RWPE2 (cell line): ENCODE measurements at regions not wholly inside any gene's neighbourhood (a gene's known extent, or its start where the extent isn't known, plus 50 kb on each side); places are given as distances from the start of the nearest gene placed in this dataset.
A peak's percentile ranks its signal among the peaks of the same experiment; 100 is the strongest.

Experiments used
- ATAC-seq: fragments of 200-7000 bp; cut with Tn5 transposase; 3 replicates; pipeline ENCODE4 v1.9.1; 2021; ENCODE audit warnings: low read depth
- DNase-seq: peaks from one replicate; pipeline ENCODE4 v3.0.0-alpha.2; 2020; ENCODE audit warnings: low spot score
- H3K27ac ChIP-seq: fragments of 450-650 bp; 2 replicates; pipeline ENCODE4 v1.5.1; 2017; ENCODE audit warnings: mild to moderate bottlenecking; ENCODE audit not compliant: poor library complexity, severe bottlenecking
- H3K27me3 ChIP-seq: fragments of 250-450 bp; sonication (Bioruptor Pico); 2 replicates; pipeline ENCODE4 v1.5.1; 2021; ENCODE audit warnings: mild to moderate bottlenecking, moderate library complexity; ENCODE audit not compliant: insufficient read depth, poor library complexity, severe bottlenecking
- H3K36me3 ChIP-seq: fragments of 250-450 bp; sonication (Bioruptor Pico); 2 replicates; pipeline ENCODE4 v1.5.1; 2020; ENCODE audit warnings: low read depth, mild to moderate bottlenecking, moderate library complexity
- H3K4me1 ChIP-seq: fragments of 250-450 bp; sonication (Bioruptor Pico); 2 replicates; pipeline ENCODE4 v1.5.1; 2021; ENCODE audit warnings: mild to moderate bottlenecking, moderate library complexity; ENCODE audit not compliant: insufficient read depth, poor library complexity, severe bottlenecking
- H3K4me3 ChIP-seq: fragments of 250-450 bp; sonication (Bioruptor Pico); 2 replicates; pipeline ENCODE4 v1.5.1; 2021; ENCODE audit warnings: mild to moderate bottlenecking, moderate library complexity; ENCODE audit not compliant: severe bottlenecking
- H3K9me3 ChIP-seq: fragments of 250-450 bp; sonication (Bioruptor Pico); 2 replicates; pipeline ENCODE4 v1.5.1; 2021; ENCODE audit warnings: mild to moderate bottlenecking, moderate library complexity; ENCODE audit not compliant: severe bottlenecking
- CTCF ChIP-seq: fragments of 450-650 bp; IDR thresholded peaks from one replicate; pipeline ENCODE4 v1.5.1; 2017; ENCODE audit warnings: mild to moderate bottlenecking, moderate library complexity; ENCODE audit not compliant: poor library complexity, severe bottlenecking

DNA sequence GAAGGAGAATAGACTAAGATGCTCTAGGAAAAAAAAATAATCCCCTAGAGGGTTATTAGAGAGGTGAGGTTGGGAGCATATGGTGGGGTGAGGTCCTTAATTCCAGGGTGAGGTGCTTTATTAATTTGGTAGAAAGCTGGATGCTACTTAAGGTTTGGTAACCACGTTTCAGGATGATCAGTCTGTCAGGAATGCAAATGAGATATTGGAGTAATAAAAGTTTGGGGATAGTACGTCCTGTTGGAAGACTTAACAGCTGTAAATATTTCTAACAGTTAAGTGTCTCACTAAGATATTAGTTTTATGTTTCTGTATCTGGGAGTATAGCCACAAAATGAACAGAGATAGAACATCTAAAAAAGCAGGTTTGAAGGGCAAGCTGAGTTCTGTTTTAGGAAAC lies 578.9 kb downstream of the CETN3 start:
- ATAC-seq (no peak), DNase-seq (no peak)
- H3K4me3 ChIP-seq: no peak overlapping the region

DNA sequence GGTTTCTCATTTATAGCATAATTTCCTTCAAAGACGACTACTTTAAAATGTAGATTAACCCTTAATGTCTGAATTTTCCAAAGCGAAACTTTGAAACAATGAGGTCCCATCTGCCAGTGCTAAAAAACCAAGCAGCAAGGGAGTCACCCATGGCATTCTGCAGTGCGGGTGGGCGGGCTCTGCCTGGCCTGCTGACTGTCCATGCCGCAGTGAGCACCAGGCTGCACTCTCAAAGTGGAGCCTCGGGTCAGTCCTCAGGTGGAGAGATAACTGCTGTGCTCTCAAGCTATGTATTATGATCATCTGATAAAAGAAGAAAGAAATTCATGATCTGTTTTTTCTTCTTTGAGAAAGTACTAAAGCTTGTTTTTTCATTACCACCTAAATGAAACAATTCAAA lies 581.6 kb downstream of the CETN3 start:
- ATAC-seq (no peak), DNase-seq (no peak)

More for the DNA sequence above, 578.9 kb downstream of the CETN3 start:
- Histone ChIP-seq H3K27ac (no peak overlapping the region), H3K9me3 (no peaks in the 10 kb centered on the region), H3K4me1 (no peaks in the 10 kb centered on the region), H3K27me3 (peaks cover 9% of the 10 kb centered on the region), H3K36me3 (no peaks in the 10 kb centered on the region)
- TF ChIP-seq CTCF: no peak

GRCh38 chr5:89827359-89827758 lies 582.2 kb downstream of the CETN3 start:
- Histone ChIP-seq H3K4me1 (no peaks in the 10 kb centered on the region), H3K27ac (no peak overlapping the region), H3K27me3 (peaks cover 5% of the 10 kb centered on the region), H3K9me3 (no peaks in the 10 kb centered on the region), H3K4me3 (no peak overlapping the region), H3K36me3 (no peaks in the 10 kb centered on the region)
- ATAC-seq: peak; percentile 17; the same call in 1 of the 3 replicates
- DNase-seq: no peak
- no peak for TF ChIP-seq CTCF

More for the DNA sequence above, 581.6 kb downstream of the CETN3 start:
- Histone ChIP-seq H3K36me3 (no peaks in the 10 kb centered on the region), H3K27me3 (peaks cover 7% of the 10 kb centered on the region), H3K4me3 (no peak overlapping the region), H3K4me1 (no peaks in the 10 kb centered on the region), H3K9me3 (no peaks in the 10 kb centered on the region), H3K27ac (no peak overlapping the region)
- TF ChIP-seq CTCF: no peak

GRCh38 chr5:89826938-89827337 lies 582.6 kb downstream of the CETN3 start:
- H3K36me3 ChIP-seq: no peaks in the 10 kb centered on the region
- DNase-seq (no peak), ATAC-seq (no peak)
- H3K27me3 ChIP-seq: peaks cover 3% of the 10 kb centered on the region
- H3K9me3 ChIP-seq: no peaks in the 10 kb centered on the region
- H3K4me1 ChIP-seq: no peaks in the 10 kb centered on the region
- TF ChIP-seq CTCF: no peak
- no peak overlapping the region for H3K4me3 ChIP-seq
- no peak overlapping the region for H3K27ac ChIP-seq

DNA sequence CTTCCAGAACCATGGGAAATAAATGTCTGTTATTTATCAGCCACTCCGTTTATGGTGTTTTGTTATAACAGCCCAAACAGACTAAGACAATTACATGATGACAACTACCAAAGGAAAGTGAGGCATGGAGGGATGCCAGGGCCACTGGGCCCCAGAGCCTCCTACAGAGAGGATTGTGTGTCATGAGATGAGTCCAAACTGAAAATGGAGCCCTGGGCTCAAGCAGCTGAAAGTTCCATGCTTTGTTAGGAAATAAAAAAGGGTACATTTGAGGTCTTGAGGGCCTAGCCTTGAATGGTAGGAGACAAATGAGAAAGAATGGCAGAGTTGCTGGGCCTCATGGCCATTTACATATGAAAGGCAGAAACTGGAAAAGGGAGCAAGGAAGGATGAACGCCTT lies 586.5 kb downstream of the CETN3 start:
- no peaks in the 10 kb centered on the region for H3K36me3 ChIP-seq

More for the DNA sequence above, 586.5 kb downstream of the CETN3 start:
- ATAC-seq (no peak), DNase-seq (no peak)
- Histone ChIP-seq H3K4me3 (no peak overlapping the region), H3K27ac (no peak overlapping the region), H3K27me3 (peaks cover 6% of the 10 kb centered on the region), H3K4me1 (no peaks in the 10 kb centered on the region), H3K9me3 (no peaks in the 10 kb centered on the region)
- TF ChIP-seq CTCF: no peak
